CD4-positive, alpha-beta T cell (primary cell): ENCODE measurements at regions not wholly inside any gene's neighbourhood (a gene's known extent, or its start where the extent isn't known, plus 50 kb on each side); places are given as distances from the start of the nearest gene placed in this dataset.

Experiments used
- ATAC-seq: fragments of 200-7000 bp; cut with Tn5 transposase; one replicate; pipeline ENCODE4 v1.10.0; 2022; ENCODE audit warnings: mild to moderate bottlenecking; ENCODE audit not compliant: poor library complexity
- CTCF ChIA-PET: fragments of 350-600 bp; sonication (Branson Sonifier 250); formaldehyde crosslinking; loops from one replicate; lab custom pipeline; 2021; ENCODE audit warnings: antibody characterized with exemption, inconsistent platforms; lab: Charles Lee
- POLR2A ChIA-PET: fragments of 350-600 bp; sonication (Branson Sonifier 250); formaldehyde crosslinking; loops from one replicate; lab custom pipeline; 2021; ENCODE audit warnings: antibody characterized with exemption, inconsistent platforms; lab: Charles Lee
- DNase-seq, 14 experiments: peaks; one replicate each; pipeline ENCODE4 v3.0.0-alpha.2; 2013 to 2020; ENCODE audit warnings: mixed read lengths in 2 of 14
- H3K27ac ChIP-seq, 2 donors: one replicate each; pipeline versions ENCODE4 v1.5.1 to v1.7.0; 2013; ENCODE audit warnings: low read length in 2 of 2, low read depth in 1 of 2, mild to moderate bottlenecking in 1 of 2
- H3K27me3 ChIP-seq, 2 experiments: 1 replicate in 1 of 2; 2 replicates in 1 of 2; pipeline versions ENCODE4 v1.6.1 to v1.7.0; 2013; ENCODE audit warnings: low read length in 2 of 2, control low read depth in 1 of 2, mild to moderate bottlenecking in 1 of 2, moderate library complexity in 1 of 2; ENCODE audit not compliant: insufficient read depth in 2 of 2, control insufficient read depth in 1 of 2
- H3K36me3 ChIP-seq: one replicate; pipeline ENCODE4 v1.6.1; 2013; ENCODE audit warnings: low read length, control low read depth; ENCODE audit not compliant: insufficient read depth
- H3K4me1 ChIP-seq: one replicate; pipeline ENCODE4 v1.6.1; 2013; ENCODE audit warnings: low read length, control low read depth; ENCODE audit not compliant: insufficient read depth
- H3K4me3 ChIP-seq: one replicate; pipeline ENCODE4 v1.5.1; 2013; ENCODE audit warnings: mild to moderate bottlenecking, low read length, moderate library complexity
- H3K9me3 ChIP-seq, 2 experiments: 1 replicate in 1 of 2; 2 replicates in 1 of 2; pipeline versions ENCODE4 v1.6.1 to v1.7.0; 2013; ENCODE audit warnings: low read length in 2 of 2, mild to moderate bottlenecking in 2 of 2, control low read depth in 1 of 2, moderate library complexity in 1 of 2; ENCODE audit not compliant: control insufficient read depth in 1 of 2, insufficient read depth in 1 of 2
- H3K27ac Mint-ChIP-seq: one replicate; pipeline ENCODE4 v1.8.0; 2020; ENCODE audit warnings: mixed read lengths
- H3K27me3 Mint-ChIP-seq: one replicate; pipeline ENCODE4 v1.8.0; 2021; ENCODE audit warnings: mixed read lengths
- H3K36me3 Mint-ChIP-seq: one replicate; pipeline ENCODE4 v1.8.0; 2021; ENCODE audit warnings: low read depth, mixed read lengths
- H3K4me1 Mint-ChIP-seq: one replicate; pipeline ENCODE4 v1.8.0; 2021; ENCODE audit warnings: low read depth, mixed read lengths
- H3K4me3 Mint-ChIP-seq: one replicate; pipeline ENCODE4 v1.8.0; 2020; ENCODE audit warnings: mild to moderate bottlenecking, mixed read lengths
- H3K9me3 Mint-ChIP-seq: one replicate; pipeline ENCODE4 v1.8.0; 2020; ENCODE audit warnings: mixed read lengths
- intact Hi-C, 2 experiments: fragments of 100-400 bp; cut with DNase I in 1 of 2; cut with micrococcal nuclease in 1 of 2; formaldehyde crosslinking; loops; one replicate each; pipeline versions ENCODE4 v1.15.1 to v1.9.0; 2023 to 2025; cut with DNase I, micrococcal nuclease
- TF ChIP-seq, protein P1 (sequence below): fragments of 200-600 bp; IDR thresholded peaks from one replicate; pipeline ENCODE4 v1.8.0; 2022; ENCODE audit warnings: antibody characterized with exemption, mild to moderate bottlenecking

DNA sequence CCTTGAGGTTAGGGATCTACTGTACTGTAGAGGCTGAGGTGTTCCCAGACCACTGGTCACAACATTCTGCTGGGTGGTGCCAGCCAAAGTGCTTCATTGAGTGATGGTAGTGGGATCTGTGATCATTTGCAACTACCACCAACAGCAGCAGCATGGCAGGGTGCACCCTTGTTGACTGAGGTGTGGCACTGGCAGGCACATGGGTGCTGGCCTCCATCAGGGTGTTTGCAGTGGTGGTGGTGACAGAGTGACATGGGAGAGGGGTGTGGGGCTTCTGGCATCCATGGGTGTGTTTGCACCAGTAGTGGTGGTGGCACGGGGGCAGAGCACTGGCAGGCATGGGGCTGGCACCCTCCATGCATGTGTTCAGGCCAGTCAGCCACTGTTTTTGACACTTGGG is 183.7 kb upstream of the LYPLAL1 start:
- no peak overlapping the region for H3K4me3 ChIP-seq
- Mint-ChIP-seq H3K9me3 (peaks cover 4% of the 10 kb centered on the region), H3K27me3 (no peaks in the 10 kb centered on the region), H3K4me3 (no peak overlapping the region), H3K36me3 (no peaks in the 10 kb centered on the region), H3K4me1 (no peaks in the 10 kb centered on the region), H3K27ac (no peak overlapping the region)
- TF ChIP-seq, protein P1, sequence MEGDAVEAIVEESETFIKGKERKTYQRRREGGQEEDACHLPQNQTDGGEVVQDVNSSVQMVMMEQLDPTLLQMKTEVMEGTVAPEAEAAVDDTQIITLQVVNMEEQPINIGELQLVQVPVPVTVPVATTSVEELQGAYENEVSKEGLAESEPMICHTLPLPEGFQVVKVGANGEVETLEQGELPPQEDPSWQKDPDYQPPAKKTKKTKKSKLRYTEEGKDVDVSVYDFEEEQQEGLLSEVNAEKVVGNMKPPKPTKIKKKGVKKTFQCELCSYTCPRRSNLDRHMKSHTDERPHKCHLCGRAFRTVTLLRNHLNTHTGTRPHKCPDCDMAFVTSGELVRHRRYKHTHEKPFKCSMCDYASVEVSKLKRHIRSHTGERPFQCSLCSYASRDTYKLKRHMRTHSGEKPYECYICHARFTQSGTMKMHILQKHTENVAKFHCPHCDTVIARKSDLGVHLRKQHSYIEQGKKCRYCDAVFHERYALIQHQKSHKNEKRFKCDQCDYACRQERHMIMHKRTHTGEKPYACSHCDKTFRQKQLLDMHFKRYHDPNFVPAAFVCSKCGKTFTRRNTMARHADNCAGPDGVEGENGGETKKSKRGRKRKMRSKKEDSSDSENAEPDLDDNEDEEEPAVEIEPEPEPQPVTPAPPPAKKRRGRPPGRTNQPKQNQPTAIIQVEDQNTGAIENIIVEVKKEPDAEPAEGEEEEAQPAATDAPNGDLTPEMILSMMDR = no peak
- ChIA-PET CTCF (interaction anchor here (1.0 kb wide), 1 partner anchor 13 kb away, joined by 3 read pairs; no protein-coding TSS in a partner anchor), POLR2A (no interaction called here)
- ATAC-seq (no peak), DNase-seq (no peak)
- intact Hi-C loops = no loop called here
- no peak overlapping the region for H3K27ac ChIP-seq
- H3K36me3 ChIP-seq = no peaks in the 10 kb centered on the region
- H3K9me3 ChIP-seq = peaks cover 0 to 6% of the 10 kb centered on the region in 2 experiments
- no peaks in the 10 kb centered on the region for H3K4me1 ChIP-seq
- H3K27me3 ChIP-seq = no peaks in the 10 kb centered on the region

DNA sequence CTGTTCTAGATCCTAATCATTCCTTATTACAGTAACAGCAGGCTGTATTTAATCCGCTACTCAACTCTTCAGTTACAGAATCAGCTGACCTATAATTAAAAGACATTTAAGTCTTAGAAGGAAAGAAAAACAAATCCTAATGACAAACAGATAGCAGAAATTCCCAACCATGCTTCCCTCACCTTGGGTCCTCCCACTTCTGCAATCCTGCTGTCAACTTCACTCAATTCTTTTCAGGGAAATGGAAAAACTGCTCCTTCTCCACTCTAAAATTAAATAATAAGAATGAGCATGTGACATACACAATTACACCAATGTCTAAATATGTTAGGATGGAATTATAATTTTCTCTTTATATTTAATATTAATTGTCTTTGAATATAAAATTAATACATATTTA is 182.6 kb upstream of the LYPLAL1 start:
- no peak overlapping the region for H3K27ac ChIP-seq
- CTCF ChIA-PET = interaction anchor here (1.0 kb wide), 1 partner anchor 12 kb away, joined by 3 read pairs; no protein-coding TSS in a partner anchor
- no peak overlapping the region for H3K4me3 ChIP-seq
- Mint-ChIP-seq H3K4me1 (no peaks in the 10 kb centered on the region), H3K36me3 (no peaks in the 10 kb centered on the region), H3K9me3 (peaks cover 4% of the 10 kb centered on the region), H3K27ac (no peak overlapping the region), H3K27me3 (no peaks in the 10 kb centered on the region), H3K4me3 (no peak overlapping the region)
- H3K27me3 ChIP-seq = no peaks in the 10 kb centered on the region
- H3K36me3 ChIP-seq = no peaks in the 10 kb centered on the region
- POLR2A ChIA-PET = interaction anchor here (0.6 kb wide), 1 partner anchor 25 kb away, joined by 3 read pairs; no protein-coding TSS in a partner anchor
- ATAC-seq = no peak
- TF ChIP-seq, protein P1 = no peak
- peaks cover 0 to 6% of the 10 kb centered on the region in 2 experiments for H3K9me3 ChIP-seq
- intact Hi-C loops = no loop called here
- no peaks in the 10 kb centered on the region for H3K4me1 ChIP-seq
- DNase-seq = no peak

DNA sequence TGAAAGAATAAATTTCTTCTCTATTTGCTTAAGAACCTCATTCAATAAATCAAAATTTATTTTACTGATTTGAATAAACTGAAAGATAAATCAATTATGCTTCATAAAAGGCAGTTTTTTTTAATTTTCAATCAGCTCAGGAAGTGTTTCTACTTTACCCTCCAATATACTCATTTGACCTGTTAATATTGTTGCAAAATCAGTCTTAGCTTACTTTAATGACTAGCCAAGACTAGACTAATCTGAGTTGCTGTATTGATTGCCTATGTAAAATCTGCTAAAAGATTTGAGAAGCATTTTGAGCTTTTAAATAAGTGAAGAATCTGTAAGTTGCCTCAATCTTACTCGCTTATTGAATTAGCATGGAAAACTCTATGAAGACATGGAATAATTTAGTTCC is 179.1 kb upstream of the LYPLAL1 start:
- Mint-ChIP-seq H3K27me3 (no peaks in the 10 kb centered on the region), H3K36me3 (no peaks in the 10 kb centered on the region), H3K4me1 (no peaks in the 10 kb centered on the region), H3K9me3 (no peaks in the 10 kb centered on the region), H3K27ac (no peak overlapping the region), H3K4me3 (no peak overlapping the region)
- ChIA-PET POLR2A (no interaction called here), CTCF (no interaction called here)
- no peak for ATAC-seq
- DNase-seq = no peak
- TF ChIP-seq, protein P1 = no peak
- Histone ChIP-seq H3K4me1 (no peaks in the 10 kb centered on the region), H3K36me3 (no peaks in the 10 kb centered on the region), H3K27me3 (no peaks in the 10 kb centered on the region), H3K27ac (no peak overlapping the region), H3K4me3 (no peak overlapping the region), H3K9me3 (peaks cover 0 to 6% of the 10 kb centered on the region in 2 experiments)
- intact Hi-C loops = no loop called here
